Fibroblast of upper back skin (primary cell): ENCODE measurements at regions not wholly inside any gene's neighbourhood (a gene's known extent, or its start where the extent isn't known, plus 50 kb on each side); places are given as distances from the start of the nearest gene placed in this dataset.

ENCODE experiments used
- DNase-seq: peaks from one replicate; pipeline ENCODE4 v3.0.0-alpha.2; 2013

GRCh38 chr13:39941911-39942551 is 286.6 kb downstream of the COG6 start:
- DNase-seq = no peak

- peak; percentile 79 for DNase-seq
Observed at GRCh38 chr13:39942552-39943273, 287.3 kb downstream of the COG6 start.

- DNase-seq = no peak
Observed at GRCh38 chr13:39943711-39944110, 288.2 kb downstream of the COG6 start.

GRCh38 chr13:39945226-39945625 is 289.8 kb downstream of the COG6 start:
- no peak for DNase-seq

- DNase-seq = no peak
Observed at GRCh38 chr13:39946769-39947168, 291.3 kb downstream of the COG6 start.

- no peak for DNase-seq
Observed at GRCh38 chr13:39951301-39951700, 295.8 kb downstream of the COG6 start.

- DNase-seq = peak; percentile 50
Observed at GRCh38 chr13:39952249-39953233, 297.1 kb downstream of the COG6 start.

- no peak for DNase-seq
Observed at GRCh38 chr13:39954476-39954875, 299.0 kb downstream of the COG6 start.

GRCh38 chr13:39955560-39955959 is 300.1 kb downstream of the COG6 start:
- no peak for DNase-seq

GRCh38 chr13:39956036-39956435 is 300.6 kb downstream of the COG6 start:
- no peak for DNase-seq

GRCh38 chr13:39957868-39958677 is 302.6 kb downstream of the COG6 start:
- DNase-seq = no peak

- no peak for DNase-seq
Observed at GRCh38 chr13:39959497-39960144, 304.2 kb downstream of the COG6 start.

- DNase-seq = no peak
Observed at GRCh38 chr13:39960191-39960590, 304.7 kb downstream of the COG6 start.

GRCh38 chr13:39961036-39961435 is 305.6 kb downstream of the COG6 start:
- no peak for DNase-seq

GRCh38 chr13:39963612-39964011 is 308.1 kb downstream of the COG6 start:
- no peak for DNase-seq

GRCh38 chr13:39965309-39965708 is 309.8 kb downstream of the COG6 start:
- DNase-seq = no peak

- no peak for DNase-seq
Observed at GRCh38 chr13:39967199-39967959, 311.9 kb downstream of the COG6 start.

- no peak for DNase-seq
Observed at GRCh38 chr13:39968646-39969475, 313.4 kb downstream of the COG6 start.

- no peak for DNase-seq
Observed at GRCh38 chr13:39970177-39970846, 314.9 kb downstream of the COG6 start.

- no peak for DNase-seq
Observed at GRCh38 chr13:39971526-39971925, 316.1 kb downstream of the COG6 start.
